T-cell (primary cell): ENCODE measurements at regions not wholly inside any gene's neighbourhood (a gene's known extent, or its start where the extent isn't known, plus 50 kb on each side); places are given as distances from the start of the nearest gene placed in this dataset.

Source experiments
- ATAC-seq, 4 experiments: fragments of 200-7000 bp in 3 of 4; fragments of 150-1000 bp in 1 of 4; cut with Tn5 transposase; replicated peaks in 1 of 4; 1 replicate in 3 of 4; 2 replicates in 1 of 4; pipeline ENCODE4 v1.10.0; 2021; ENCODE audit warnings: moderate library complexity in 3 of 4, mild to moderate bottlenecking in 2 of 4, moderate number of reproducible peaks in 1 of 4
- CTCF ChIA-PET, 2 donors: fragments of 300-600 bp; sonication (Branson Sonifier 250); formaldehyde crosslinking; loops; one replicate each; lab custom pipeline; 2022; ENCODE audit warnings: antibody characterized with exemption in 2 of 2; lab: Charles Lee
- POLR2A ChIA-PET, 2 donors: fragments of 300-600 bp; sonication (Branson Sonifier 250); formaldehyde crosslinking; loops; one replicate each; lab custom pipeline; 2022; ENCODE audit warnings: antibody characterized with exemption in 2 of 2; lab: Charles Lee
- DNase-seq, 35 experiments: peaks; one replicate each; pipeline versions ENCODE4 v3.0.0 to v3.0.0-alpha.2; 2013 to 2023
- H3K27ac ChIP-seq: one replicate; pipeline ENCODE4 v1.5.1; 2013; ENCODE audit warnings: low read length
- H3K27me3 ChIP-seq, 2 experiments: replicated peaks in 1 of 2; 1 replicate in 1 of 2; 2 replicates in 1 of 2; pipeline versions ENCODE4 v1.6.1 to v1.7.0; 2013; ENCODE audit warnings: low read length in 1 of 2, mixed read lengths in 1 of 2; ENCODE audit not compliant: control insufficient read depth in 2 of 2, insufficient read depth in 2 of 2; ENCODE audit errors: extremely low read depth in 1 of 2
- H3K36me3 ChIP-seq, 2 donors: 1 replicate in 1 of 2; 2 replicates in 1 of 2; pipeline versions ENCODE4 v1.6.1 to v1.7.0; 2013; ENCODE audit warnings: low read length in 1 of 2; ENCODE audit not compliant: control insufficient read depth in 2 of 2, insufficient read depth in 1 of 2; ENCODE audit errors: extremely low read depth in 1 of 2
- H3K4me1 ChIP-seq, 2 experiments: 1 replicate in 1 of 2; 2 replicates in 1 of 2; pipeline versions ENCODE4 v1.6.1 to v1.7.0; 2013; ENCODE audit warnings: low read length in 2 of 2, mixed read lengths in 1 of 2; ENCODE audit not compliant: insufficient read depth in 2 of 2, control insufficient read depth in 1 of 2; ENCODE audit errors: extremely low read depth in 1 of 2
- H3K4me3 ChIP-seq, 2 donors: 1 replicate in 1 of 2; 2 replicates in 1 of 2; pipeline versions ENCODE4 v1.5.1 to v1.7.0; 2013; ENCODE audit warnings: mild to moderate bottlenecking in 2 of 2, low read length in 1 of 2, moderate library complexity in 1 of 2; ENCODE audit not compliant: control insufficient read depth in 1 of 2; ENCODE audit errors: extremely low read depth in 1 of 2
- H3K9me3 ChIP-seq: 2 replicates; pipeline ENCODE4 v1.7.0; 2013
- H3K27ac Mint-ChIP-seq, 2 donors: one replicate each; pipeline ENCODE4 v1.8.0; 2020 to 2021; ENCODE audit warnings: mild to moderate bottlenecking in 2 of 2, mixed read lengths in 2 of 2
- H3K27me3 Mint-ChIP-seq, 2 donors: one replicate each; pipeline ENCODE4 v1.8.0; 2021 to 2022; ENCODE audit warnings: mixed read lengths in 2 of 2
- H3K36me3 Mint-ChIP-seq: one replicate; pipeline ENCODE4 v1.8.0; 2021; ENCODE audit warnings: mixed read lengths
- H3K4me1 Mint-ChIP-seq, 3 donors: one replicate each; pipeline ENCODE4 v1.8.0; 2020 to 2022; ENCODE audit warnings: mixed read lengths in 3 of 3, mild to moderate bottlenecking in 1 of 3
- H3K4me3 Mint-ChIP-seq, 3 donors: one replicate each; pipeline ENCODE4 v1.8.0; 2020 to 2022; ENCODE audit warnings: mild to moderate bottlenecking in 3 of 3, mixed read lengths in 3 of 3, moderate library complexity in 3 of 3
- H3K9me3 Mint-ChIP-seq, 3 donors: one replicate each; pipeline ENCODE4 v1.8.0; 2020 to 2022; ENCODE audit warnings: mixed read lengths in 3 of 3
- WGBS: methylation state at CpG from one replicate; pipeline ENCODE4 v1.1.5; 2013; ENCODE audit warnings: missing lambda C conversion rate; ENCODE audit not compliant: insufficient coverage; 5-methylcytosine and 5-hydroxymethylcytosine counted together

DNA sequence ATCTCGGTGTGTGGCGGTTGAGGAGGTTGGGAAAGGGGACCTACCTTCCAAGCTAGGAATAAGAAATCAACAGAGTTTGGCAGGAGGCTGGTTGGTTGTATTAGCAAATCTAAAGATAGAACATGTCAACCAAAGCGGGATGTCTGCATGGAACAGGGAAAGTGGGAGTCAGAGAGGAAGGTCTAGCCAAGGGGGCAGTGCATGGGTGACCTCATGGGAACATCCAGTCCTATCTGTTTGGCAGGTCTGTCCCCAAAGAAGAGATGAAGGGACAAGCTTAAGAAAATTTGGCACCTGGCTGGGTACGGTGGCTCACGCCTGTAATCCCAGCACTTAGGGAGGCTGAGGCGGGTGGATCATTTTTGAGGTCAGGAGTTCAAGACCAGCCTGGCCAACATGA lies 118.7 kb upstream of the TSC22D1 start:
- H3K9me3 Mint-ChIP-seq, result no peaks in the 10 kb centered on the region
- 85% methylated on average over 3 of the region's 6 CpGs for WGBS
- peak overlapping the region in 1 of 2 donors; percentile 32 for H3K27ac Mint-ChIP-seq
- no peaks in the 10 kb centered on the region for H3K36me3 Mint-ChIP-seq
- POLR2A ChIA-PET, result no interaction called here
- ATAC-seq (no peak), DNase-seq (no peak)
- peaks cover 9 to 10% of the 10 kb centered on the region in 2 donors for H3K27me3 Mint-ChIP-seq
- Histone ChIP-seq H3K27ac (no peak overlapping the region), H3K9me3 (no peaks in the 10 kb centered on the region), H3K36me3 (no peaks in the 10 kb centered on the region), H3K27me3 (no peaks in the 10 kb centered on the region), H3K4me1 (no peaks in the 10 kb centered on the region), H3K4me3 (no peak overlapping the region)
- H3K4me1 Mint-ChIP-seq, result no peaks in the 10 kb centered on the region
- CTCF ChIA-PET, result no interaction called here
- no peak overlapping the region for H3K4me3 Mint-ChIP-seq

DNA sequence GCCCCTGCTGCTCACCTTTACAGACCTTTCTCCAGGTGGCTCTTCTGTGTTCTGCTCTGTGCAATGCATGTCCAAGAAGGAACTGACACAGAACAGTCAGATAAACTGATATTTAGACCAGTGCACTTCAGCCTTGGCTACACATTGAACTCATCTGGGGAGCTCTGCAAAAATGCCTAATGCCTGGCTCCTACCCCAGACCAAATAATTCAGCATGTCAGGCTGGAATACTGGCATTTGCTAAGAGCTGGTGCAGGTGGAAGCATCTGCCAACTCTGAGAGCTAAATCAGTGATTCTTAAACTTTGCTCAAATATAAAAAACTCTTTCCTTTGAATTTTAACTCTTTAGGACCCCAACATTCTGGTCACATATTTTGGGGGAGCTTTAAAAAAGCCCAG lies 118.2 kb upstream of the TSC22D1 start:
- Histone ChIP-seq H3K4me1 (no peaks in the 10 kb centered on the region), H3K27ac (no peak overlapping the region), H3K36me3 (no peaks in the 10 kb centered on the region), H3K4me3 (no peak overlapping the region), H3K9me3 (no peaks in the 10 kb centered on the region), H3K27me3 (no peaks in the 10 kb centered on the region)
- Mint-ChIP-seq H3K36me3 (no peaks in the 10 kb centered on the region), H3K27me3 (peaks cover 10% of the 10 kb centered on the region in 2 donors), H3K9me3 (no peaks in the 10 kb centered on the region), H3K27ac (no peak overlapping the region), H3K4me3 (no peak overlapping the region), H3K4me1 (no peaks in the 10 kb centered on the region)
- CTCF ChIA-PET, result interaction anchor here in 1 of 2 donors (0.7 kb wide), 1 partner anchor 13 kb away, joined by 10 read pairs; no protein-coding TSS in a partner anchor
- POLR2A ChIA-PET, result no interaction called here
- ATAC-seq (no peak), DNase-seq (no peak)

DNA sequence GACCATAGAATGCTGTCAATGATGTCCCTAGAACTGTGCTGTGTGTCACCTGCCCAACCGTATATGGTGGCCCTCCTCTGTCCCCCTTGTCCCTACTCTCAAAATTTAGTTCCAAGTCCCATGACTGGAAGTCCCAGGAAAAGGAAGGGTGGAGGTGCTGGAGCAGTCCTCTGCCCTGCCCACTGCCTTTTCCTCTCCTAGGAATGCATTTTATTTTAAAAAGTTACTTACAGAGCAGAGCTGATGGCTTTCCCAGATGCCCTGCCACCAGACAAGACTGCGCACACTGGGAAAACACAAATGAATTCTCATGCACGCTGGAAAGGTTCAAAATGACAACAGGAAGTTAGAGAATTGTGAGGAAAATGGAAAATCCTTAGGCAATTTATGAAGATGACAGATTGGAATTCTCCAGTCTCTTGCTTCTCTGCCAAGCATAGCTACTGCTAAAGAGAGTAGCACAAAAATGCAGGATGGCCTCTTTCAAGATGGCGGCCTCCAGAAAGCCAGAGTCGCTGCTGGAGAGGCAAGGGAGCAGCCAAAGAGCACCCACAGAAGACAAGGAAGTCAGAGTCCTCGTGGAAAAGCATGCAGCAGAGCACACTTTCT lies 117.1 kb upstream of the TSC22D1 start:
- 100% methylated on average over 4 of the region's 6 CpGs for WGBS
- Histone ChIP-seq H3K4me1 (no peaks in the 10 kb centered on the region), H3K27ac (no peak overlapping the region), H3K27me3 (no peaks in the 10 kb centered on the region), H3K36me3 (no peaks in the 10 kb centered on the region), H3K9me3 (no peaks in the 10 kb centered on the region), H3K4me3 (no peak overlapping the region)
- Mint-ChIP-seq H3K9me3 (no peaks in the 10 kb centered on the region), H3K36me3 (no peaks in the 10 kb centered on the region), H3K27me3 (peaks cover 10 to 13% of the 10 kb centered on the region in 2 donors), H3K27ac (no peak overlapping the region), H3K4me3 (no peak overlapping the region), H3K4me1 (no peaks in the 10 kb centered on the region)
- POLR2A ChIA-PET, result no interaction called here
- CTCF ChIA-PET, result no interaction called here
- ATAC-seq (no peak), DNase-seq (no peak)

DNA sequence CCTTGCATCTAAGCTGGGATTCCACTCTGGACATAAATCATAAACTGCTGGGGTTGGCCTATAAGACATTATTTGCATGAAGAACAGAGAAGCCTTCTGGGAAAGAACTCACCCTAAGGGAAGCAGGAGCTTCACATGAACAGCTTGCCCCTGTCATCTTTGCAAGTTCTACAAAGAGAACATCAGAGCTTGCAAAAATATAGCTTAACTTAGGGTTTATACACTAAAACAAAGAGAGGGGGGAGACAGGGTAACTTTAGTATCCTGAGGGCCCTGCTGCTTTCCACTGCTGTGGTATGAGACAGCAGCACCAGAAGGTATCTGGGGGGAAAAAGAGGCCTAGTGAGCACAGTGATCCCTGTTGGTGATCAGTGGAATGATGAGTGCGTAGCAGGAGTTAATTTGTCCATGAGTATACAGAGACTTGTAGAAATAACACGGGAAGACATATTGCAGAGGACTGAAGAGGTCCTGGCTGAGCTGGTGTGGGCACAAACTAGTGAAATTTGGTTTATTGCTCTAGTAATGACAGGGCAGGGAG lies 116.1 kb upstream of the TSC22D1 start:
- no peaks in the 10 kb centered on the region for H3K9me3 Mint-ChIP-seq
- no peaks in the 10 kb centered on the region for H3K36me3 Mint-ChIP-seq
- no peaks in the 10 kb centered on the region for H3K9me3 ChIP-seq
- DNase-seq (no peak), ATAC-seq (no peak)
- H3K27me3 ChIP-seq, result no peaks in the 10 kb centered on the region
- H3K27me3 Mint-ChIP-seq, result peaks cover 10 to 13% of the 10 kb centered on the region in 2 donors
- no peak overlapping the region for H3K27ac ChIP-seq
- CTCF ChIA-PET, result no interaction called here
- WGBS, result 93% methylated on average over 2 of the region's 2 CpGs
- H3K4me1 Mint-ChIP-seq, result no peaks in the 10 kb centered on the region
- no peaks in the 10 kb centered on the region for H3K4me1 ChIP-seq
- POLR2A ChIA-PET, result no interaction called here
- no peak overlapping the region for H3K27ac Mint-ChIP-seq
- H3K36me3 ChIP-seq, result no peaks in the 10 kb centered on the region
- H3K4me3 Mint-ChIP-seq, result no peak overlapping the region
- H3K4me3 ChIP-seq, result no peak overlapping the region

DNA sequence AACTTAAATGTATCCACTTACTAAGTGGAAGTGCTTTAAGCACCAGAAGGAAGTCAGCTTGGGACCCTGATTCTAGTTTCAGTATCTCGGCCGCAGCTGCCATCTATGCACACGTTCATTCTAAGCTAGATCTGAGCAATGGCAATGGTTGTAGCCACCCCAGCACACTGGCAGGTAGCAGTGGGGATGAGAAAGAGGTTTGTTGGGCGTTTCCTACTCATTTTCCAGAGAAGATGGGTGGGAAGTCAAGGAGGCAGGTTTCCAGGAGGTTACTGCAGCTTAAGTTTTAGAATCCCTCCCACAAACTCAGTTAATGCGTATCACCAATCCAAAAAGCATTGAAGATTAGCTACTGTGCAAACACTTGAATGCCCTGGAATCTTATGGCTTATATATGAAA lies 114.2 kb upstream of the TSC22D1 start:
- Histone ChIP-seq H3K4me3 (no peak overlapping the region), H3K27ac (no peak overlapping the region), H3K36me3 (no peaks in the 10 kb centered on the region), H3K27me3 (no peaks in the 10 kb centered on the region), H3K4me1 (no peaks in the 10 kb centered on the region), H3K9me3 (no peaks in the 10 kb centered on the region)
- Mint-ChIP-seq H3K9me3 (peaks cover 6 to 8% (median 6%) of the 10 kb centered on the region in 3 donors), H3K36me3 (peaks cover 5% of the 10 kb centered on the region), H3K27me3 (peaks cover 10 to 12% of the 10 kb centered on the region in 2 donors), H3K4me1 (peaks cover 4 to 5% (median 4%) of the 10 kb centered on the region in 3 donors), H3K4me3 (no peak overlapping the region), H3K27ac (no peak overlapping the region)
- ChIA-PET CTCF (no interaction called here), POLR2A (interaction anchor here in 1 of 2 donors (0.6 kb wide), 1 partner anchor 175 kb away, joined by 3 read pairs; no protein-coding TSS in a partner anchor)
- ATAC-seq, result no peak
- no peak for DNase-seq
- whole genome bisulfite sequencing, result 90% methylated on average over 3 of the region's 5 CpGs

DNA sequence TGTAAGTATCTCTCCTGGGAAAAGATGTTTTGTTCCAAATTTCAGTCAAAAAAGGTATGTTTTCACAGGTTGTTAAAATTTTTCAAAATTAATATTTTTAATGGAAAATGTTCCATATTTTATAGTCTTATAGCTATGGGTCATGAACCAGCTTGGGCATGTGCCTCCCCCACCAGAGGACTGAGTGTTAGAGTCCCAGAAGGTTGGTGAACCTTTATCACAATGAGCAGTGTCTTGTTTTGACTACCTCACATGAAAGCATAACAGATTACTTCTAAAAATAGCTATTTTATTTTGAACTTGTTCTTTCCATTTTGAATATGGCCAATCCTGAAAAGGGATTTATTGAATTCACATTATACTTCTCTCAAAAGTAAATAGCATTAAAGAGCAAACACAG lies 112.5 kb upstream of the TSC22D1 start:
- H3K4me1 ChIP-seq, result no peaks in the 10 kb centered on the region
- ATAC-seq, result no peak
- no peaks in the 10 kb centered on the region for H3K27me3 ChIP-seq
- POLR2A ChIA-PET, result no interaction called here
- H3K27ac ChIP-seq, result no peak overlapping the region
- Mint-ChIP-seq H3K9me3 (peaks cover 6 to 8% (median 6%) of the 10 kb centered on the region in 3 donors), H3K4me1 (peaks cover 4 to 5% (median 4%) of the 10 kb centered on the region in 3 donors), H3K36me3 (peaks cover 5% of the 10 kb centered on the region), H3K27ac (no peak overlapping the region), H3K4me3 (no peak overlapping the region), H3K27me3 (peaks cover 9 to 10% of the 10 kb centered on the region in 2 donors)
- H3K36me3 ChIP-seq, result no peaks in the 10 kb centered on the region
- H3K4me3 ChIP-seq, result no peak overlapping the region
- no peaks in the 10 kb centered on the region for H3K9me3 ChIP-seq
- DNase-seq, result no peak
- CTCF ChIA-PET, result interaction anchor here in 1 of 2 donors (0.7 kb wide), 1 partner anchor 322 kb away, joined by 4 read pairs; no protein-coding TSS in a partner anchor
